WTC11 (cell line): ENCODE measurements at regions not wholly inside any gene's neighbourhood (a gene's known extent, or its start where the extent isn't known, plus 50 kb on each side); places are given as distances from the start of the nearest gene placed in this dataset.

Experiments
- CBFB ChIP-seq: sonication (generic); formaldehyde crosslinking; IDR thresholded peaks from 2 replicates; pipeline ENCODE4 v1.8.1; 2022; ENCODE audit warnings: mild to moderate bottlenecking, low read depth, missing genetic modification reagents
- CREB1 ChIP-seq: sonication (generic); formaldehyde crosslinking; IDR thresholded peaks from 2 replicates; pipeline ENCODE4 v1.8.0; 2023; ENCODE audit warnings: mild to moderate bottlenecking, missing genetic modification reagents
- CREM ChIP-seq: sonication (generic); formaldehyde crosslinking; IDR thresholded peaks from 2 replicates; pipeline ENCODE4 v1.8.1; 2022; ENCODE audit warnings: mild to moderate bottlenecking, missing genetic modification reagents, moderate library complexity
- CTCF ChIP-seq: fragments of 200-600 bp; IDR thresholded peaks from 2 replicates; pipeline ENCODE4 v1.8.0; 2022; ENCODE audit warnings: antibody characterized with exemption
- E2F5 ChIP-seq: sonication (generic); formaldehyde crosslinking; IDR thresholded peaks from 2 replicates; pipeline ENCODE4 v1.8.1; 2022; ENCODE audit warnings: mild to moderate bottlenecking, moderate library complexity, missing genetic modification reagents
- FOXJ3 ChIP-seq: sonication (generic); formaldehyde crosslinking; IDR thresholded peaks from 2 replicates; pipeline ENCODE4 v1.9.0; 2021; ENCODE audit warnings: missing genetic modification reagents, mild to moderate bottlenecking, borderline replicate concordance
- KAT7 ChIP-seq: sonication (generic); formaldehyde crosslinking; IDR thresholded peaks from 2 replicates; pipeline ENCODE4 v1.8.1; 2023; ENCODE audit warnings: missing genetic modification reagents, mild to moderate bottlenecking, borderline replicate concordance
- ZNF138 ChIP-seq: sonication (generic); formaldehyde crosslinking; conservative IDR thresholded peaks from 2 replicates; pipeline ENCODE4 v1.8.1; 2022; ENCODE audit warnings: mild to moderate bottlenecking, moderate library complexity, missing genetic modification reagents

- no peak for TF ChIP-seq CBFB (CRISPR knock-in tag)
- TF ChIP-seq CREM, result no peak
- TF ChIP-seq CTCF, result no peak
- no peak for TF ChIP-seq ZNF138
- TF ChIP-seq KAT7 (CRISPR knock-in tag), result no peak
- no peak for TF ChIP-seq CREB1 (CRISPR knock-in tag)
- no peak for TF ChIP-seq E2F5 (CRISPR knock-in tag)
- TF ChIP-seq FOXJ3 (CRISPR knock-in tag), result no peak
Measured at GRCh38 chr18:42644729-42645131, 470.8 kb downstream of the RIT2 start.
